Panc1 (cell line): ENCODE measurements at regions not wholly inside any gene's neighbourhood (a gene's known extent, or its start where the extent isn't known, plus 50 kb on each side); places are given as distances from the start of the nearest gene placed in this dataset.

Experiments
- ATAC-seq: fragments of 200-7000 bp; cut with Tn5 transposase; 2 replicates; pipeline ENCODE4 v1.9.1; 2020; ENCODE audit warnings: mild to moderate bottlenecking, moderate library complexity
- BruUV-seq: library from RNA; stranded (reverse); fragments of 400-500 nt; replicated peaks from 2 replicates; lab custom pipeline; 2021; lab: Mats Ljungman, UMichigan
- CTCF ChIA-PET: fragments of 300-600 bp; sonication (Branson Sonifier 250); formaldehyde crosslinking; loops from one replicate; lab custom pipeline; 2022; ENCODE audit warnings: antibody characterized with exemption; lab: Charles Lee
- POLR2A ChIA-PET: fragments of 300-600 bp; sonication (Branson Sonifier 250); formaldehyde crosslinking; loops from one replicate; lab custom pipeline; 2022; ENCODE audit warnings: antibody characterized with exemption; lab: Charles Lee
- DNase-seq: peaks from one replicate; pipeline ENCODE4 v3.0.0-alpha.2; 2010; ENCODE audit warnings: low read depth, low spot score
- H3K27ac ChIP-seq: 2 replicates; pipeline ENCODE4 v1.5.1; 2011; ENCODE audit warnings: mild to moderate bottlenecking, low read length, inconsistent platforms
- H3K27me3 ChIP-seq: fragments of 200-500 bp; sonication (Bioruptor generic); 2 replicates; pipeline ENCODE4 v1.6.0; 2014; ENCODE audit warnings: low read length, inconsistent platforms; ENCODE audit not compliant: control insufficient read depth, insufficient read depth
- H3K36me3 ChIP-seq: fragments of 200-500 bp; sonication (Bioruptor generic); 2 replicates; pipeline ENCODE4 v1.5.1; 2014; ENCODE audit warnings: inconsistent platforms, mild to moderate bottlenecking, low read length, moderate library complexity; ENCODE audit not compliant: control insufficient read depth, insufficient read depth
- H3K4me1 ChIP-seq: 2 replicates; pipeline ENCODE4 v1.5.1; 2011; ENCODE audit warnings: inconsistent platforms, mild to moderate bottlenecking, low read length, moderate library complexity; ENCODE audit not compliant: control insufficient read depth, insufficient read depth
- H3K4me3 ChIP-seq, 2 experiments: 2 replicates each; pipeline ENCODE4 v1.5.1; 2011 to 2012; ENCODE audit warnings: low read depth in 2 of 2, low read length in 2 of 2, mild to moderate bottlenecking in 2 of 2, inconsistent platforms in 1 of 2, moderate library complexity in 1 of 2
- H3K9me3 ChIP-seq: fragments of 200-500 bp; sonication (Bioruptor generic); 2 replicates; pipeline ENCODE4 v1.5.1; 2014; ENCODE audit warnings: low read depth, mild to moderate bottlenecking, inconsistent platforms, low read length, moderate library complexity; ENCODE audit not compliant: control insufficient read depth, insufficient read depth
- CTCF ChIP-seq: fragments of 450-650 bp; IDR thresholded peaks from 2 replicates; pipeline ENCODE4 v1.5.1; 2017; ENCODE audit warnings: mild to moderate bottlenecking
- POLR2AphosphoS5 ChIP-seq: IDR thresholded peaks from 2 replicates; pipeline ENCODE4 v1.6.1; 2012; ENCODE audit warnings: mild to moderate bottlenecking, low read depth, low read length, moderate library complexity
- REST ChIP-seq, 2 experiments: IDR thresholded peaks; 2 replicates each; pipeline ENCODE4 v1.6.1; 2011 to 2012; ENCODE audit warnings: low read depth in 2 of 2, control low read depth in 1 of 2, low read length in 1 of 2, mild to moderate bottlenecking in 1 of 2, moderate library complexity in 1 of 2; ENCODE audit not compliant: insufficient read depth in 1 of 2
- SIN3A ChIP-seq: IDR thresholded peaks from 2 replicates; pipeline ENCODE4 v1.6.1; 2012; ENCODE audit warnings: low read depth, mild to moderate bottlenecking, low read length, moderate library complexity, borderline replicate concordance; ENCODE audit not compliant: insufficient read depth
- TCF7L2 ChIP-seq: IDR thresholded peaks from 2 replicates; pipeline ENCODE4 v1.6.1; 2011; ENCODE audit warnings: mild to moderate bottlenecking, low read depth, low read length, inconsistent platforms
- in situ Hi-C: cut with HindIII; loops from 2 replicates; pipeline ENCODE4 v1.10.0; 2016; ENCODE audit warnings: low sequenced_read_pairs, low pct_unique_long_range_greater_than_20kb
- intact Hi-C: fragments of 100-400 bp; cut with micrococcal nuclease; formaldehyde crosslinking; loops from one replicate; pipeline ENCODE4 v1.10.0; 2022; ENCODE audit not compliant: unreplicated experiment

- no TSS peak for BruUV-seq
- TF ChIP-seq POLR2AphosphoS5 (no peak), REST (IDR thresholded peaks at IDR 0.05; ENCODE audit: insufficient read depth in 1 of 2, low read depth in 2 of 2, low read length in 1 of 2) (no peak), SIN3A (no peak), CTCF (no peak), TCF7L2 (no peak)
- Histone ChIP-seq H3K4me1 (no peaks in the 10 kb centered on the region), H3K9me3 (no peaks in the 10 kb centered on the region), H3K36me3 (no peaks in the 10 kb centered on the region), H3K27me3 (no peaks in the 10 kb centered on the region; the same call in 1 of the 2 replicates), H3K27ac (no peak overlapping the region), H3K4me3 (no peak overlapping the region)
- DNase-seq (no peak), ATAC-seq (no peak)
- POLR2A ChIA-PET = no interaction called here
- in situ Hi-C loops (no loop called here), intact Hi-C loops (no loop called here)
- CTCF ChIA-PET = no interaction called here
Measured at GRCh38 chr15:91769476-91769875, 84.0 kb upstream of the SLCO3A1 start.

DNA sequence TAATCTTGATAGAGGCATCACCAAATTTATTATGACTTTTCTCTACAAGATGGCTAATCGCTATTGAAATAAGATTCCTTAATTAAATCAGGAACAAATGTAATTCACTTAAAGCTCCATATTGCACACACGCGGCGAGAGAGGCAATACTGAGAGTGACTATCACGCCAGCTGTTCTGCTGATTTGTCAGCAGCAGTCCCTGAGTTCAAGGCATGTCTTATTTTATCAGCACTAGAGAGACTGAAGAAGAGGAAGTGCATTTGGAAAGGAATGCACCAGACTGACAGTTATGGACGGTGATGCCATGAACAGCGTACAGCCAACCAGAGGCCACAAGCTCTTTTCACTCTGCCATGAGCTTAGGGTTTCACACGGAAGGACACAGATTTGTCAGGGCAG is 83.6 kb upstream of the SLCO3A1 start:
- Histone ChIP-seq H3K36me3 (no peaks in the 10 kb centered on the region), H3K4me3 (no peak overlapping the region), H3K27ac (no peak overlapping the region), H3K4me1 (no peaks in the 10 kb centered on the region), H3K27me3 (no peaks in the 10 kb centered on the region; the same call in 1 of the 2 replicates), H3K9me3 (no peaks in the 10 kb centered on the region)
- ChIA-PET POLR2A (no interaction called here), CTCF (interaction anchor here (0.6 kb wide), 1 partner anchor 76 kb away, joined by 3 read pairs; no protein-coding TSS in a partner anchor)
- intact Hi-C loops = no loop called here
- no peak for DNase-seq
- TF ChIP-seq CTCF (no peak), SIN3A (no peak), TCF7L2 (no peak), POLR2AphosphoS5 (no peak), REST (IDR thresholded peaks at IDR 0.05; ENCODE audit: insufficient read depth in 1 of 2, low read depth in 2 of 2, low read length in 1 of 2) (no peak)
- no TSS peak for BruUV-seq
- no peak for ATAC-seq
- in situ Hi-C loops = no loop called here
